Ectodermal cell (in vitro differentiated cells): ENCODE measurements at regions not wholly inside any gene's neighbourhood (a gene's known extent, or its start where the extent isn't known, plus 50 kb on each side); places are given as distances from the start of the nearest gene placed in this dataset.

Source experiments
- H3K27ac ChIP-seq: 2 replicates; pipeline ENCODE4 v1.7.0; 2013; ENCODE audit warnings: mild to moderate bottlenecking, low read depth, low read length; ENCODE audit not compliant: insufficient read depth, poor library complexity, severe bottlenecking
- H3K27me3 ChIP-seq: 2 replicates; pipeline ENCODE4 v1.7.0; 2013; ENCODE audit warnings: mild to moderate bottlenecking, low read length; ENCODE audit not compliant: insufficient read depth, control insufficient read depth, poor library complexity, severe bottlenecking
- H3K36me3 ChIP-seq: one replicate; pipeline ENCODE4 v1.7.0; 2013; ENCODE audit warnings: low read length; ENCODE audit not compliant: control insufficient read depth, insufficient read depth
- H3K4me1 ChIP-seq: one replicate; pipeline ENCODE4 v1.7.0; 2013; ENCODE audit warnings: low read length; ENCODE audit not compliant: control insufficient read depth, insufficient read depth
- H3K4me3 ChIP-seq: 2 replicates; pipeline ENCODE4 v1.7.0; 2013; ENCODE audit warnings: low read depth, low read length, control low read depth; ENCODE audit not compliant: insufficient read depth
- H3K9me3 ChIP-seq: 2 replicates; pipeline ENCODE4 v1.7.0; 2013; ENCODE audit warnings: mild to moderate bottlenecking, low read length, moderate library complexity; ENCODE audit not compliant: control insufficient read depth
- WGBS, 2 experiments: methylation state at CpG; one replicate each; pipeline ENCODE4 v1.1.7; 2013; ENCODE audit warnings: missing lambda C conversion rate in 2 of 2; 5-methylcytosine and 5-hydroxymethylcytosine counted together

DNA sequence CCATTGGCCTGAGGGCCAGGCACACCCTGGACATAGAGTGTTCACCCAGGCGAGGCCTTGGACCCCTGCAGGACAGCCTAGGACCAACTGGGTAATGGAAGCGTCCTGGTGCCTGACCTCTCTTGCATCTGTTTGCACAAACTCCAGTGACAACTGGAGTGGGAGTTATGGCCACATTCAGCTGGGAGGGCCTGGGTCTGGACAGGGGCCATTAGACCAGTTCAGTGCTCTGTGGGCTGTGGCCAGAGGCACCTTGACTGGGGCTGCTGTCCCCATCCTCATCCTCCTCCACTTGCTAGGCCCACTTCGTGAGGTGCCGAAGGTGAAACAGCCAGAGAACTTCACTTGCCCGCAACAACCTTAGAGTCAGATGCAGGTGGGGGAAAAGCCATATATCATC lies 372.7 kb upstream of the IRX1 start:
- 96 to 97% methylated on average over 5 of the region's 5 CpGs for WGBS, 2 experiments

DNA sequence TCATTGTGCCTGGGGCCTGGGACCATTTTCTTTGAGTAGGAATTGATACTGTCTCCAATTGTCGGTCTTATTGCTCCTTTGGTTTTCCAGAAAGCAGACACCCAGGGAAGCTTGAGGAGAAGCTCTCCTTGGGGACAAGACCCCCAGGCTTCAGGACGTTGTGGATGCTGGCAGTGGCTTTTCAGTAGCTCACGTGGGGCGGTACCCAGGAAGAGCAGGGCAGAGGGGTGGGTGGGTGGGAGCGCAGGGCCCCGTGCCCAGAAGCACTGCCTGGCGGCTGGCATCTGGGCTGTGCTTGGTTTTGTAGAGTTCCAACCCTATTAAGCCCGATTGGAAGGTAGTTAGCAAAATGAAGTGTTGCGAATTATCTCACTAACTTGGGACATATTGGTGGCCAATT lies 374.2 kb upstream of the IRX1 start:
- no peaks in the 10 kb centered on the region for H3K27me3 ChIP-seq
- H3K36me3 ChIP-seq = no peaks in the 10 kb centered on the region
- 94 to 96% methylated on average over 9 of the region's 9 CpGs for WGBS, 2 experiments
- no peaks in the 10 kb centered on the region for H3K4me1 ChIP-seq
- no peak overlapping the region for H3K4me3 ChIP-seq
- no peak overlapping the region for H3K27ac ChIP-seq
- no peaks in the 10 kb centered on the region for H3K9me3 ChIP-seq

More for the DNA sequence above, 372.7 kb upstream of the IRX1 start:
- Histone ChIP-seq H3K36me3 (no peaks in the 10 kb centered on the region), H3K27me3 (no peaks in the 10 kb centered on the region), H3K9me3 (no peaks in the 10 kb centered on the region), H3K27ac (no peak overlapping the region), H3K4me1 (no peaks in the 10 kb centered on the region), H3K4me3 (no peak overlapping the region)

DNA sequence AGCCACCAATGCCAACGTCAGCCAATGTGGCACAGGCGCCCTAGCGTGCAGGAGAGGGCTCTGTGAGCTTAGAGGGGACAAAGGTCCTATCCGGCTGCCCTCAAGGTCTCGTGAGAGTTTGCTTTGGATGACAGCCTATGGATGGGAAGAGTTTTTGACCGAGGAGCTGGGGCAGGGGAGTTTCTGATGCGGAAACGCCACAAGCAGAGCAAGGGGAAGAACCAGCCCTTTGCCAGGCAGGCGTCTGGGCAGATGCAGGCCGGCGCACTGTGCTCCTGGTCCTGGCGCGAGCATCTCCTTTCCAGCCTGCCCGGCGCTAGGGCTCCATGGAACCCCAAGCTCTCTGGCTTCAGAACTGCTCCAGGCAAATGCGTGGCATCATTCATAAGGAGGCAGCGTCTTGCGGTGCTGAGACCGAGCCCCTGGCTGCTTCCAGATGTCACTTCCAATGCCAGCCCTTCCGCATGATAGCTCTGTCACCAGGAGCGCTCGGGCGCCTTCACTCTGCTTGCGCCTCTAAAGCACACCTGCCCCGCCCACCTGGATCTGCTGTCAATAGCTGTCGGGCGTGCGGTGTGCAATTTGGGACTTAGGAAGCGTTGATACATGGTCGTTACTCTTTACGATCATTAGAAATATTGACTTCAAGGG lies 374.9 kb upstream of the IRX1 start:
- Histone ChIP-seq H3K4me1 (no peaks in the 10 kb centered on the region), H3K4me3 (no peak overlapping the region), H3K27me3 (no peaks in the 10 kb centered on the region), H3K9me3 (no peaks in the 10 kb centered on the region), H3K36me3 (no peaks in the 10 kb centered on the region), H3K27ac (no peak overlapping the region)
- 95 to 96% methylated on average over 31 of the region's 31 CpGs for WGBS, 2 experiments

DNA sequence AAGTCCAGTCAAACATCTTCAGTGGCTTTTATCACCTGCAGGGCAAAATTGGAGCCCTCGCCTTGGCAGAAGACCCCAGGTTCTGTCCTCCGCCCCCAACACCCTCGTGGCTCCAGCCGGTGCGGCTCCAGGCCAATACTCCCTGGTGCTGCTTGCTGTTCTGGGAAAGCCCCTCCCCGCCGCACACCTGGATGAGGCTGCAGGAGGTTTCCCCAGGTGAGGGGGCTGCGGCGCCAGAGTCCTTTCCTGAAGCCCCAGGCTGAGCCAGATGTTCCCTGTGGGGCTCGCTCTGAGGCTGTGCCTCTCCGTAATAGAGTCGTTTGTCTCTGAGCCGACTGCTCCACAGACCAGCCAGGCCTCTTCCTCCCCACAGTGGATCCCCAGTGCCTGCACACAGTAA lies 375.4 kb upstream of the IRX1 start:
- 90 to 92% methylated on average over 13 of the region's 13 CpGs for WGBS, 2 experiments
- no peak overlapping the region for H3K4me3 ChIP-seq
- no peaks in the 10 kb centered on the region for H3K4me1 ChIP-seq

DNA sequence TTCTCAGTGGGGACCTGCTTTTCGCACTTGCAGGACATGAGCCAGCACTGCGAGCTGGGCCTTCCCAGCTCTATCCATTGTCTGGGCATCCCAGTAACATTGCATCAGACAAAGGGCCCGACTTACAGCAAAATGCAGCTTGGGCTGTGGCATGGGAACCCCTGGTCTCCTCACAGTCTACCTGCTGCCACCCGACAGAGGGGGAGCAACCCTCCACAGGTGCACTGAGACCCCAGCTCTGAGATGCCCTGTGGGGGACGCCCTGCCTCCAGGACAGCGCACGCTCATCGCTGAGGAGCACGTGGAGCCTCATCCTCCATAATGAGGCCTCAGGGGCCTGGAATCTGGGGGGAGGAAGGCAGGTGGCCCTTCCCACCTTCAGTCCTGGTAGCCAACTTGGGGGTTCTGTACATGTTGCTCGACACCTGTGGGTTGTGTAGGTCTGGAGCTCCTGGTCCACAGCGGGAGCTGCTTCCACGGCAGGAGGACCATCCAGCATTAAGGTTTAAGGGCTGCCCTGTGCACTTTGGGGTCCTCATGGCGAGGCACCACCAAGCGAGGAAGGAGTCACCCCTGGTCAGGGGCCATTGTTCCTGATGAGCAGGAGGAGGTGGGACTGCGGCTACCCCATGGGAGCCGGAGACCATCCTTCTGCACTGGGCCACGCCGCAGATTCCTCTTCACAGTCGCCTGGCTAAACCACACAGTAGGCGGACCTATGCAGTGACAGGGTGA lies 376.5 kb upstream of the IRX1 start:
- Histone ChIP-seq H3K9me3 (no peaks in the 10 kb centered on the region), H3K27me3 (no peaks in the 10 kb centered on the region), H3K4me3 (no peak overlapping the region), H3K27ac (no peak overlapping the region), H3K4me1 (no peaks in the 10 kb centered on the region), H3K36me3 (no peaks in the 10 kb centered on the region)
- WGBS, 2 experiments = 84 to 86% methylated on average over 20 of the region's 20 CpGs

More for the DNA sequence above, 375.4 kb upstream of the IRX1 start:
- Histone ChIP-seq H3K27ac (no peak overlapping the region), H3K27me3 (no peaks in the 10 kb centered on the region), H3K36me3 (no peaks in the 10 kb centered on the region), H3K9me3 (no peaks in the 10 kb centered on the region)

DNA sequence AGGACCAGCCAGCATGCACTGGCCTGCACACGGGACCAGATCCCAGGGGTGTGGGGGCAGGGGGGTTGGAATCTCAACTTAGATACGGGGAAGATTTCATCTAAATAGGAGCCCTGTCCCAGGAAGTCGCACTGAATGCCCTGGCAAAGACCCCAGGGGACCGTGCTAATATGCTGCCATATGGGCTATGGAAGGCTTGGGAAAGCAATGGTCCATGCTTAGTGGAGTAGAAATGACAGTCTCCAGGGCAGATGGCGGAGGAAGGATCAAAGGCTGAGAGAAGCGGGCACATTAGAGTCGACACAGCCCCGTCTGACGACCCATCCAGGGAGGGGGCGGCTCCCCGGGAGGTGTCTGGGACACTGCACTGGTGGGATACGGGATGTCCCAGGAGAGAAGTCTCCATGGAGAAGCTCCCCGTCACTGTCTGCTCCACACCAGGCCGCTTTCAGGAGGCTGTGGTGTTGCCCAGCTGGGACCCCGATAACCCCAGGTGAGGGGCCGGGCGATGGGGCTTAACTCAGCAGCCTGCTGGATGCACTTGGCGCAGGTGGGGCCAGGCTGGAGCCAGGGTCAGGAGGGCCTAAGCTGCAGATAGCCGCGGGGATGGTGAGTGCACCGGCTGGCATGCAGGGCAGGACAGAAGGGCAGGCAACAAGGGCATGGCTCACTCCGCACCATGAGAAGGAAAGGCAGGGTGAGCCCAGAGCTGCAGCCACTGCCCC lies 377.7 kb upstream of the IRX1 start:
- Histone ChIP-seq H3K27ac (no peak overlapping the region), H3K27me3 (no peaks in the 10 kb centered on the region), H3K9me3 (no peaks in the 10 kb centered on the region), H3K4me3 (no peak overlapping the region), H3K4me1 (no peaks in the 10 kb centered on the region), H3K36me3 (no peaks in the 10 kb centered on the region)
- WGBS, 2 experiments = 91 to 92% methylated on average over 22 of the region's 22 CpGs

DNA sequence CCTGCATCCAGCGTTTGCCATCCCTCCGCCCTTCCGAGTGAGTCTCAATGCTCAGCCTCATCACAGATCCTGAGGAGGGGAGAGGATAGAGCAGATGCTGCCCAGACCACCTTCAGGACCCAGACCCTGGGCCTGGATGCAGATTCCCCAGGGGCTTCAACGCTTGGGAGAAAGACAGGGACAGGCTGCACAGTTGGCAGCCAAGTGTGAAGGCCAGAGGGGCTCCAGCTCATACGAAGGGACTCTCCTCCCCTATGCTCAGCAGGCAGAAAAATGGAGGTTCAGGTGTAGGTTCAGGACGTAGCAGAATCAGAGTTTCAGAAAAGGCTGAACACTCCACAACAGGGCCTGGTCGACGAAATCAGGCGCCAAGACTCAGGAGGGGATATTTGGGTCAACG lies 378.5 kb upstream of the IRX1 start:
- H3K27me3 ChIP-seq = no peaks in the 10 kb centered on the region
- H3K4me3 ChIP-seq = no peak overlapping the region
- no peaks in the 10 kb centered on the region for H3K9me3 ChIP-seq
- H3K27ac ChIP-seq = no peak overlapping the region
- no peaks in the 10 kb centered on the region for H3K4me1 ChIP-seq
- WGBS, 2 experiments = 86 to 90% methylated on average over 10 of the region's 10 CpGs
- H3K36me3 ChIP-seq = no peaks in the 10 kb centered on the region

DNA sequence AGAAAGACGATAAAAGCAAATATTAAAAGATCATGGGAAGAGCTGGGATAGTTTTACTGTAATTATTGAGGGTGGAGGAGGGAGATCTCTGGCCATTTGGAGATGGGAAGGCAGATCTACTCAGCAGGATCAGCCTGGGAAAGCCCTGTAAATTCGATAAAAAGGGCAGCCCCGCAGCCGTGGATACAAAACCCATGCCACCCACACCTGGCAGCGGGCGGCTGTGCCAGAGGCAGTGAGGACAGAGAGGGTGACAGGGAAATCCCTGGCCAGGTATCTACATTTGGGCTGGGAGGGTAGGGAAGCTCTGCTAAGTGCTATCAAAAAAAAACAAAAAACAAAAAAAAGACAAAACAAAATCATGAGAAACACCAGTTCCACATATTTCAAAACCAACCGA lies 379.2 kb upstream of the IRX1 start:
- no peaks in the 10 kb centered on the region for H3K27me3 ChIP-seq
- H3K9me3 ChIP-seq = no peaks in the 10 kb centered on the region
- no peak overlapping the region for H3K4me3 ChIP-seq
- no peak overlapping the region for H3K27ac ChIP-seq
- no peaks in the 10 kb centered on the region for H3K4me1 ChIP-seq
- 93 to 97% methylated on average over 7 of the region's 7 CpGs for WGBS, 2 experiments
- no peaks in the 10 kb centered on the region for H3K36me3 ChIP-seq

DNA sequence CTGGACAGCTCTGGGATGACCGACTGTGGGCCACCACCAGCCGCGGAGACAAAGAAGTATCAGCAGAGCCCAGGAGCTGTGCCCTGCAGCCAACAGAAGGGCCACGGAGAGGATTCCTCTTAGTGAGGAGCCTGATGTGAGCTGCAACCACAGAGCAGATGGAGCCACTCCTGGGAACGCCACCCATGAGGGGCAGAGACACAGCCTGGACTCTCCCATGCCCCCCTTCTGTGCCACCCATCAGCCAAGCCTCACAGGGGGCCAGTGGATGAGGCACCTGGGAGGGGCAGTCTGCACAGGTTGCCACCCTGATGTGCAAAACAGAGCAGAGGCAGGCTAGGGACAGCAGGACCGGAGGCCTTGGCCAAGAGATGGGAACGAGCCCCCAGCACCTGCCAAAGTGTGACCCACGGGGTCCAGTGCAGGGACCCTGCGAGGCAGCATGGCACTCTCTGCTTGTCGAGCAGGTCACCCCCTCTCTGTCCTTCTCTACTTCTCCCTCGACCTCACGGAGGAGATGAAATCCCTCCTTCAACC lies 380.7 kb upstream of the IRX1 start:
- Histone ChIP-seq H3K27me3 (no peaks in the 10 kb centered on the region), H3K36me3 (no peaks in the 10 kb centered on the region), H3K4me1 (no peaks in the 10 kb centered on the region), H3K9me3 (no peaks in the 10 kb centered on the region), H3K4me3 (no peak overlapping the region), H3K27ac (no peak overlapping the region)
- 91 to 93% methylated on average over 12 of the region's 12 CpGs for WGBS, 2 experiments

DNA sequence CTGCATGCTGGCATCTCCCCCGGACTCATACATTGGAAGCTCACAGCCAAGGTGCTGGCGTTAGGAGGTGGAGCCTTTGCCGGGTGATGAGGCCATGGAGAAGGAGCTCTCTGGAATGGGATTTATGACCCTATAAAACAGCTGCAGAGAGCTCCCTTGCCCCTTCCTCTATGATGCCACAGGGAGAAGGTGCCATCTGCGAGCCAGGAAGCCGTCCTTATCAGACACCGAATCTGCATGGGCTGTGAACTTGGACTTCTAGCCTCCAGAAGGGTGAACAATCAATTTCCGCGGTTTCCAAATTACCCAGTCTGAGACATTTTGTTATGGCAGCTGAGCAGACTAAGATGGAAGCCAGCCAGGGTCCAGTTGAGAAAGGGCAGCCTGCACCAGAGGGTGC lies 381.2 kb upstream of the IRX1 start:
- no peaks in the 10 kb centered on the region for H3K9me3 ChIP-seq
- H3K4me3 ChIP-seq = no peak overlapping the region
- H3K36me3 ChIP-seq = no peaks in the 10 kb centered on the region
- H3K4me1 ChIP-seq = no peaks in the 10 kb centered on the region
- 94 to 96% methylated on average over 8 of the region's 8 CpGs for WGBS, 2 experiments
- no peak overlapping the region for H3K27ac ChIP-seq
- no peaks in the 10 kb centered on the region for H3K27me3 ChIP-seq
